Stimulated activated CD4-positive, alpha-beta T cell treated with anti-CD3 and anti-CD28 coated beads, Interleukin-12 subunit alpha, Interleukin-12 subunit beta, amount 100 ng/mL, for 48 hours (primary cell): ENCODE measurements at regions not wholly inside any gene's neighbourhood (a gene's known extent, or its start where the extent isn't known, plus 50 kb on each side); places are given as distances from the start of the nearest gene placed in this dataset.
A peak's percentile ranks its signal among the peaks of the same experiment; 100 is the strongest.

ENCODE experiments used
- DNase-seq, 3 donors: peaks; one replicate each; pipeline ENCODE4 v3.0.0-alpha.2; 2020; ENCODE audit warnings: low read depth in 2 of 3, low spot score in 1 of 3

DNA sequence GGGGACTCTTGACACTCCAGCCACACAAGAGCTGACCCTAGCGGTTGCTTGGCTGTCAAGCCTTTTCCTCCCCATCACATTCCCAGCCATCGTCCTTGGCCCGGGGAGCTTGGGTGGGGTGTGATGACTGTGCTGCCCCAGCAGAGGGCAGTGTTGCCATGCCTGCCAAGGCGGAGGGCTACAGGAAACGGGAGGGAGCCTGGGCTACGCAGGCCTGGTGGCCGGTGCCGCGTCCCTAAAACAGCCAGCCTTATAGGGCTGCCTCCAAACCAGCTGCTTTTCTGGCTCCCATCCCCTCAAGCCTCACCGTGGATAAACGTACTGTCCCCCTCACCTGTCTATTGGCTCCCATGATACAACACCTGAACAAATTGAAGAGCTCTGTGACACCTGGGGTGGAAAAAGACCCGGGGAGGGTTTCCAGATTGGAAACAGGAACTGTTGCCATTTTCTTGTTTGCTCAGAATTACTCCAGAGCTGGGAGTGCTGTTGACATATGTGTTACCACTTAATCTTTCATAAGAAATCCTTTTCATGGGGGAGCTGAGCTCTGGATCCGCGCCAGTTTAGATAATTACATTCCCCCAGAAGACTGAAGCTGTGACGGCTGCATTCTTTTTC, 72.8 kb upstream of the ASTN2 start:
- DNase-seq, result peak; percentile 2 to 16 (median 10)

GRCh38 chr9:117486426-117486825, 71.6 kb upstream of the ASTN2 start:
- no peak for DNase-seq

DNA sequence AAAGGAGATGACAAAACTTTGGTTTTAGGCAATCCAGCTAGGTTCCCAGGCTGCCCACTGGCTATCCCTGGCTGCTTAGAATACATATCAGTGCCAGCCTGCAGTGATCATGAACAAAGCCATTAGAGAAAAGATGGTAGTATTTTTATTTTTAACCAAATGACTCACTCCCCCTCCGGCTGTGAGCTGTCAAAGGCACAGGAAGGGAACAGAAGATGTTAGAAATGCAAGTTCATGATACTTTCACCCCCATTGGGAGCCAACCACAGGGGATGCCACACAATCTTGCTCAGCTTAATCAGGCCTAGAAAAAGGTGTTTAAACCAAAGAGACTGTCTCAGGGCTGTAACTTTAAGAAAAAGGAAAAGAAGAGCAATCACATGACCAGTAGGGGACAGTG, 70.3 kb upstream of the ASTN2 start:
- DNase-seq, result no peak

DNA sequence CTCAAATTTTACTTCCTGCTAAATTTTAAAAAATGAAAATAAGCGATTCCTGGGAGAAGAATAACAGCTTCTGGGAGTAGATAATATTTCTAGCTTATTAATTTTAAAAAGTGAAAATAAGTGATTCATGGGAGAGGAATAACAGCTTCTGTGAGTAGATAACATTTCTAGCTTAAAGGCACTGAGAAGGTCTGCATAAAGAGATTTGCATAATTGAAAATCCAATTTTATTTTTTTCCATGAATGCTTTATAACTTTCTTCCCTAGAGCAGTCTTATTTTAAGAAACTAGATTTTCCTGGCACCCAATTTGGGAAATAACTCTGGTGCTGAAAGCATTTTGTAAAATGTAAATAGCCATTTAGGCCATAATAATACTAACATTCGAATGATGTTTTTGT, 65.9 kb upstream of the ASTN2 start:
- no peak for DNase-seq

DNA sequence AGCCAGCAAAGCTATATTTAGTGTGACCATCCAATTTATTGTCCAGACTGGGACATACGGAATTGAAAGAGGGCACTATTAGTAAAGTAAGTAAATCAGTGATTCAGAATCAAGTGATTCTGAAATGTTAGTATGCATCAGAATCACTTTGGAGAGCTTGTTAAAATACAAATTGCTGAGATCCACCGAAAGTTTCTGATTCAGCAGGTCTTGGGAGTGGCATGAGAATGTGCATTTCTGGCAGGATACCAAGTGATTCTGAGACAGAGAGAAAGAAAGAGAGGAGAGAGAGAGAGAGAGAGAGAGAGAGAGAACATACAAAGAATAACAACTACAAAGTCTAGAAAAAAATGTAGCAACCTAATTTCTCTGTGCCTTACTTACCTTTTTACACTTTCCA, 65.4 kb upstream of the ASTN2 start:
- DNase-seq, result no peak

DNA sequence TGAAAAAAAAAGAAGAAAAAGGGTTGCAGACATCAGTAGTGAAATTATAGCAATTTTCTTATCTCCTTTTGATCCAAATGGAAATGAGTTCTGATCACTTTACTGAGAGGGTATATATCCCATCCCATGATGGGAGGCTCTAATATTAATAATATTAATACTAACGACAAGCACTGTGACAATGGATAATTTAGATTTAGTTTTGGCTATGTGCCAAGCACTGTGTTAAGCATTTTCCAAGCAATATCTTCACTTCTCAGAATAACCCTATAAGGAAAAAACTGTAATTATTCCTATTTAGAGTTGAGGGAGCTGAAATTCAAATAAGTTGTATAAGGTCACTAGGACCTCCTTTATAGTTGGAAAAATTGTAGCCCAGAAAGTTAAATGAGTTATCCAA, 58.4 kb upstream of the ASTN2 start:
- no peak for DNase-seq

- no peak for DNase-seq
Measured at GRCh38 chr9:117470902-117471301, 56.0 kb upstream of the ASTN2 start.

DNA sequence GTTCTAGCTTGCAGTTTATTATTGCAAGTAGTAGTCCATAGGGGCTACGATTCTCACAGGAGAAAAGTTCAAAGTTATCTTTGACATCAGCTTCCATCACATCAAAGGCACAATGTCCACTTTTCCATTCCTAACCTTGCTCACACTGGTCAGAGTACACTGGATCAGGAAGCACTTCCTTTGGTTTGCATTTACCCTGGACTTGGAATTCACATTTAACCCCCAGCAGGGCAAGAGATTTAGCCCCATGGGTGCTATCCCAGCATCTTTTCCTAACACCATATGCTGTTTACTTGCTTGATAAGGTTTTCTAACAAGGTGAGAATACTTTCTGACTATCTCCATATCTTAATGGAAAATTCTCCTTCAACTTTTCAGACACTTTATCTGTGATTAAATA, 55.6 kb upstream of the ASTN2 start:
- no peak for DNase-seq

DNA sequence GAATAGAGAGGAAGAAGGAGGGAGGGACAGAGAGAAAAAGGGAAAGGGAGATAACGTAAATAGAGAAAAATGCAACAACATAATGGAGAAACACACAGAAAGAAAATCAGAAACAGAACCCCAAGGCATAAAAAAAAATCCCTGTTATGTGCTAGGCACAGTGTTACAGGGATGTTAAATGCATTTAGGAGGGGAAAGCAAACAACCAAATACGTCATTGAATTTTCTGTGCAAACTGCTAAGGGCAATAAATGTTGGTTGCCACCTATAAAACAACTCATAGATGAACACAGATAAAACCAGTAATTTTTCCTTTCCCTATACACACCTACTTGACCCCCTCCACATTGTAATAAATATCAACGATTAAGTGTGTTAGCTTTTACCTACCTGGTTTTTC, 51.3 kb upstream of the ASTN2 start:
- no peak for DNase-seq

- DNase-seq, result no peak
Measured at GRCh38 chr9:117465706-117466105, 50.8 kb upstream of the ASTN2 start.

DNA sequence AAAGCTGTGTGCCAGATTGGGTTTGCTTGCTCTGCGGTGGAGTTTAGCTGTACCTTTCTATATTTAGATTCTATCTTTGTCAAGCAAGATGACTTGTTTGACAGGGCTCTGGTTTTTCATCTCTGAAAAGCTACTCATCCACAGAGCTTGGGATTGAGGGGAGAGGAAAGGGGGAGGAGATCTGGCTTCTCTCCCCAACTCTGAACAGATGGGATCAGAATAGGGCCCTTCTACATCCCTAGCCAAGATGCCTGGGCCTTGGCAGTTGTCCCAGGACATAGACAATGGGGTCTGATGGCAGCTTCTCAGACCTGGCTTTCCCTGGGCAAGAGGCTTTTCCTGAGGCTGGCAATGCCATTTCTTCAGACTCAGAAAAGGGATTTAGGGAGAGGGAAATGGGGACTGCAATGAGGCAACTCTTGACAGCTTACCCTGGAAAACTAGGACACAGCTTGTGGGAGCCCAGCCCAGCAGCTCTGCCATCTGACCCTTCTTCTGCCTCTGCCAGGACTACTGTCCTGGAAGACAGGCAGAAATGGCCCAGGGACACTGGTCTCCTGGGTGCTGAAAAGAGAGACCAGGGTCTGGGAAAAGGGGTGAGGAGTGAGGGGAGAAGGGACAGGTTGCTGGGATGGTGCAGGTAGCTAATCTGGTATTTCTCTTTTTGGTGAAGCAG, 50.2 kb upstream of the ASTN2 start:
- DNase-seq, result no peak
